ENCODE measurements at regions not wholly inside any gene's neighbourhood (a gene's known extent, or its start where the extent isn't known, plus 50 kb on each side); places are given as distances from the start of the nearest gene placed in this dataset.

DNA sequence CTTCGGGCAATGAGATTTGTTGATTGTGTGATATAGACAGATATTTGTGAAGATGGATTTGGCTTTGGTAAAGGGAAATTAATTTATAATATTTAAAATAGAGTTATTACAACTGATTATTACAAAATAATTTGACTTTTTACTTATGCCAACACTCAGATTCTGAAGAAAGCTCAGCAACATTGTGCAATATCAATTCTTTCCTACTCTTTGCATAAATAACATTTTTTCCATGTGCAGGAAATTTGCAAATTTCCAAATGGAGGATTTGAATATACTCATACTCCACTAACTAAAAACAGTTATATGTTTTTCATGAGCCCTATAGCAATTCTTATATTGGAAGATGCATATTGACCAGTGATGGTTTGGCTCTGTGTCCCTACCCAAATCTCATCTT is 676.4 kb upstream of the ADAMTS5 start:
- Mint-ChIP-seq H3K27me3 (ENCODE audit: low read depth) (no peaks in the 10 kb centered on the region), H3K36me3 (no peaks in the 10 kb centered on the region), H3K4me1 (no peaks in the 10 kb centered on the region), H3K9me3 (no peaks in the 10 kb centered on the region), H3K27ac (no peak overlapping the region), H3K4me3 (no peak overlapping the region)
- no peak for DNase-seq (ENCODE audit: low spot score in 2 of 2, unreplicated experiment in 2 of 2)
- TF ChIP-seq, protein P1, sequence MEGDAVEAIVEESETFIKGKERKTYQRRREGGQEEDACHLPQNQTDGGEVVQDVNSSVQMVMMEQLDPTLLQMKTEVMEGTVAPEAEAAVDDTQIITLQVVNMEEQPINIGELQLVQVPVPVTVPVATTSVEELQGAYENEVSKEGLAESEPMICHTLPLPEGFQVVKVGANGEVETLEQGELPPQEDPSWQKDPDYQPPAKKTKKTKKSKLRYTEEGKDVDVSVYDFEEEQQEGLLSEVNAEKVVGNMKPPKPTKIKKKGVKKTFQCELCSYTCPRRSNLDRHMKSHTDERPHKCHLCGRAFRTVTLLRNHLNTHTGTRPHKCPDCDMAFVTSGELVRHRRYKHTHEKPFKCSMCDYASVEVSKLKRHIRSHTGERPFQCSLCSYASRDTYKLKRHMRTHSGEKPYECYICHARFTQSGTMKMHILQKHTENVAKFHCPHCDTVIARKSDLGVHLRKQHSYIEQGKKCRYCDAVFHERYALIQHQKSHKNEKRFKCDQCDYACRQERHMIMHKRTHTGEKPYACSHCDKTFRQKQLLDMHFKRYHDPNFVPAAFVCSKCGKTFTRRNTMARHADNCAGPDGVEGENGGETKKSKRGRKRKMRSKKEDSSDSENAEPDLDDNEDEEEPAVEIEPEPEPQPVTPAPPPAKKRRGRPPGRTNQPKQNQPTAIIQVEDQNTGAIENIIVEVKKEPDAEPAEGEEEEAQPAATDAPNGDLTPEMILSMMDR (IDR thresholded peaks at IDR 0.05; ENCODE audit: unreplicated experiment), result no peak

DNA sequence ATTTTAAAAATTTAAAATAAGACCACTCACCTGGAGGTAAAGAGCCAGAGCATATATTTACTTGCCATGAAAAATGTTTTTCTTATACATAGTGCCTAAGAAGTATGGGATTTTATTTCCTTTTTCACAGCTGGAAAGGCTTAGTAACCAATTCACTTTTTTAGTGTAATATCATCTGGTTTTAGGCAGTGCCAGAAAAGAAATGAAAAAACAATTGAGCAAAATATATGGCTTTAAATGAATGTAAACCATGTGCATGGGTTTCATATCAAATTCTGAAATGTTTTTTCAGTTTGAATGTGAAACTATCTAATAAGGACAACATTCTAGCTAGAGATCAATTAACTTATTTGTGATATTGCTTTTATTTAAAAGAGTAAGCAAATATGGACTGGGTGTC is 672.4 kb upstream of the ADAMTS5 start:
- H3K4me1 Mint-ChIP-seq, result no peaks in the 10 kb centered on the region
- DNase-seq (ENCODE audit: low spot score in 2 of 2, unreplicated experiment in 2 of 2), result no peak
- no peaks in the 10 kb centered on the region for H3K36me3 Mint-ChIP-seq
- TF ChIP-seq, protein P1 (IDR thresholded peaks at IDR 0.05; ENCODE audit: unreplicated experiment), result no peak
- no peak overlapping the region for H3K27ac Mint-ChIP-seq
- no peaks in the 10 kb centered on the region for H3K9me3 Mint-ChIP-seq
- H3K4me3 Mint-ChIP-seq, result no peak overlapping the region
- H3K27me3 Mint-ChIP-seq (ENCODE audit: low read depth), result no peaks in the 10 kb centered on the region

DNA sequence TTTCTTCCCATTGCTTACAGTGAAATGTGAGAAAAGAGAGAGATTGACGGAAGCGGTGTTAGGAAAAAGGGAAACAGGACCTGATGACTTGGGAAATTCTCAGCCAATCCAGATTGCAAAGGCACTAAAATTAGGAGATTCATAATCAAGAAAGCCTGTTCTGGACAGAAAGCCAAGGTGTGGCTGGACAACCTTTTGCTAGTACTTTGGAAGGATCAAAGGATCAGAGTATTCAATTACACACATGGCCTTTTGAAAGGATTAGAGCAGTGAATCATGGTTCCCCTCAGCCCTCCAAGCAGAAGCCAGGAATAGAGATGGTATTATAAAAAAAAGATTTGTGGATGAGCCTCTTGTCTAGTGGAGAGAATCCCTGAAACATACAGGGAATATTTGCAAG is 669.8 kb upstream of the ADAMTS5 start:
- no peaks in the 10 kb centered on the region for H3K27me3 Mint-ChIP-seq (ENCODE audit: low read depth)
- no peaks in the 10 kb centered on the region for H3K4me1 Mint-ChIP-seq
- no peak overlapping the region for H3K27ac Mint-ChIP-seq
- no peak overlapping the region for H3K4me3 Mint-ChIP-seq
- no peaks in the 10 kb centered on the region for H3K36me3 Mint-ChIP-seq
- H3K9me3 Mint-ChIP-seq, result peaks cover 4% of the 10 kb centered on the region
- no peak for DNase-seq (ENCODE audit: low spot score in 2 of 2, unreplicated experiment in 2 of 2)
- TF ChIP-seq, protein P1 (IDR thresholded peaks at IDR 0.05; ENCODE audit: unreplicated experiment), result no peak

DNA sequence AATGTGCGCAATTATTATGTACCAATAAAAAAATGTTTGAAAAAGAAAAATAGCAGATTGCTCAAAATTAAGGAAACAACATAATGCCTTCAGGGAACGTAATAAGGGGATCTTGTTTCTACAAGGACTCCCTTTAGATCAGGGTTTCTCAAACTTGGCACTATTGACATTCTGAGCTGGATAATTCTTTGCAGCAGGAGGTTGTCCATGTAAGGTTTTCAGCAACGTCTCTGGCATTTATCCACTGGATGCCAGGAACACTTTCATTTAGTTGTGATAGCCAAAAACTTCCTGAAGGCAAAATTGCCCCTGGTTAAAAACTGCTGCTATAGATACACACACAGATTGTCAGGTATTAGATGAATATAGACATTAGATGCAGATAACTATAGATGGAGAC is 666.7 kb upstream of the ADAMTS5 start:
- Mint-ChIP-seq H3K9me3 (peaks cover 7% of the 10 kb centered on the region), H3K27me3 (ENCODE audit: low read depth) (no peaks in the 10 kb centered on the region), H3K4me3 (no peak overlapping the region), H3K27ac (no peak overlapping the region), H3K4me1 (no peaks in the 10 kb centered on the region), H3K36me3 (no peaks in the 10 kb centered on the region)
- TF ChIP-seq, protein P1 (IDR thresholded peaks at IDR 0.05; ENCODE audit: unreplicated experiment), result no peak
- no peak for DNase-seq (ENCODE audit: low spot score in 2 of 2, unreplicated experiment in 2 of 2)

DNA sequence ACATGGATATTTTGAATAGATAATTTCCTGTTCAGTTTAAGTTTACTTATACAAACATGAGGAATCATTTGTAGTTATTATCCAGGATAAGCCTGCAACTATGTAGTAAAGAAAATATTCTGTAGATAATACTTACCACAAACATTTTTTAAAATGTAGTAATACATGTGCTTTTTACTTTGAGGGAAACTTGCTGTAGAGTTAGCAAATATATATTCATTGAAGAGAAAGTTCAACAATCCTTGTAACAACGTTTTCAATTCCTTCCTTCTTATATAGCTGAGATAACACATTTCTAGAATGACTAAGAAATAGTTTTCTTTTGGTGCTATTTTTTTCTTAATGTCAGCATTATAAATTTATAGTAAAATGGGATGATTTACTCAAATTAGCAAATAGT is 664.6 kb upstream of the ADAMTS5 start:
- Mint-ChIP-seq H3K27me3 (ENCODE audit: low read depth) (no peaks in the 10 kb centered on the region), H3K4me1 (no peaks in the 10 kb centered on the region), H3K4me3 (no peak overlapping the region), H3K36me3 (no peaks in the 10 kb centered on the region), H3K9me3 (peaks cover 18% of the 10 kb centered on the region), H3K27ac (no peak overlapping the region)
- TF ChIP-seq, protein P1 (IDR thresholded peaks at IDR 0.05; ENCODE audit: unreplicated experiment), result no peak
- no peak for DNase-seq (ENCODE audit: low spot score in 2 of 2, unreplicated experiment in 2 of 2)

DNA sequence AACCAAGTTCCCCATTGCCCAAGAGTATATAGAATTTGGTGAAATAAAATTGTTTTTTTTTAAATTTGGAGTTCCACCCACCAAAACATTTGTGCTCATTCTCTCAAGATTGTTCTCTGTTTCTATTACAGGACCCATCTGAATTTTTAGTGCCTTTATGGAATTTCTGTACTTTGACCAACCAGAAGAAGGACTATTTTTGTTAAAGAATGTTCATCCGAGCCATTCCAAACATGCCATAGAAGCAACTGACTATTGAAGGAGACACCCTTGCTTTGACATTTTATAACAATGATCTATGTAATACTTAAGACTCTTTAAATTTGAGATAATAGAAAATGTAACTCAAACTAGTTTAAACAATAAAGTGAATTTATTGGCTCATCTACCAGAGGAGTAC is 655.7 kb upstream of the ADAMTS5 start:
- Mint-ChIP-seq H3K27ac (no peak overlapping the region), H3K4me3 (no peak overlapping the region), H3K4me1 (no peaks in the 10 kb centered on the region), H3K9me3 (peaks cover 26% of the 10 kb centered on the region), H3K36me3 (peaks cover 2% of the 10 kb centered on the region), H3K27me3 (ENCODE audit: low read depth) (no peaks in the 10 kb centered on the region)
- TF ChIP-seq, protein P1 (IDR thresholded peaks at IDR 0.05; ENCODE audit: unreplicated experiment), result no peak
- DNase-seq (ENCODE audit: low spot score in 2 of 2, unreplicated experiment in 2 of 2), result no peak

All from mesothelial cell of epicardium (in vitro differentiated cells).